HG03045 (cell line): ENCODE measurements at regions not wholly inside any gene's neighbourhood (a gene's known extent, or its start where the extent isn't known, plus 50 kb on each side); places are given as distances from the start of the nearest gene placed in this dataset.
A peak's percentile ranks its signal among the peaks of the same experiment; 100 is the strongest.
"Not testable (repeated sequence)": the region's sequence is repeated elsewhere in the genome, so short reads cannot be mapped to it uniquely, and the experiment has no call there.

ENCODE experiments used
- ATAC-seq: cut with Tn5 transposase; IDR thresholded peaks from one replicate; pipeline ENCODE4 v1.9.1; 2021; ENCODE audit warnings: mild to moderate bottlenecking, moderate library complexity; ENCODE audit not compliant: unreplicated experiment

DNA sequence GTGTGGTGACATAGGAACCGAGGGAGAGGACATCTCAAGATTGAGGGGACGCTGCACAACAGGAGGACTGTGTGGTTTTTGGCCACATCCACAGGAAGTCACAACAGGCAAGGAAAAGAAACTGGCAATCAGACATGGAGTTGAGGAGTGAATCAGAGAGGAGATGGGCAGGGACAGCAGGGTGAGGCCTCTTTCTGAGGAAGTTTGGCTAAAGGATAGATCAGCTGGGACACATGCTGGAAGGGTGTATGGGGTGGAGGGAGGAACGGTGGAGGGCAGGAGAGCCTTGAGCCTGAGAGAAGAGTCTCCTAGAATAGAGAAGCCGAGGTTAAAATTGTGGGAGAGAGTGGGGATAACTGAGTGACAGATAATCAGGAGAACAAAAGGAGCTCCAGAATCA is 75.1 kb upstream of the CIDEA start:
- ATAC-seq = not testable (repeated sequence)

GRCh38 chr18:12179697-12180577 is 74.2 kb upstream of the CIDEA start:
- not testable (repeated sequence) for ATAC-seq

- ATAC-seq = not testable (repeated sequence)
Measured at GRCh38 chr18:12198797-12199196, 55.4 kb upstream of the CIDEA start.

- peak; percentile 98 for ATAC-seq
Measured at GRCh38 chr18:12200186-12200585, 54.0 kb upstream of the CIDEA start.
